B cell (primary cell): ENCODE measurements at regions not wholly inside any gene's neighbourhood (a gene's known extent, or its start where the extent isn't known, plus 50 kb on each side); places are given as distances from the start of the nearest gene placed in this dataset.

ENCODE experiments used
- ATAC-seq: fragments of 200-7000 bp; cut with Tn5 transposase; one replicate; pipeline ENCODE4 v1.10.0; 2021; ENCODE audit warnings: low read depth, mild to moderate bottlenecking, moderate number of reproducible peaks, moderate library complexity
- CTCF ChIA-PET: fragments of 350-600 bp; sonication (Branson Sonifier 250); formaldehyde crosslinking; loops from one replicate; lab custom pipeline; 2021; ENCODE audit warnings: antibody characterized with exemption, inconsistent platforms; lab: Charles Lee
- POLR2A ChIA-PET: fragments of 350-600 bp; sonication (Branson Sonifier 250); formaldehyde crosslinking; loops from one replicate; lab custom pipeline; 2021; ENCODE audit warnings: antibody characterized with exemption; lab: Charles Lee
- DNase-seq: peaks from one replicate; pipeline ENCODE4 v3.0.0; 2013
- H2AFZ ChIP-seq: 2 replicates; pipeline ENCODE4 v1.6.1; 2012; ENCODE audit warnings: mild to moderate bottlenecking, low read depth, low read length; ENCODE audit not compliant: insufficient read depth, poor library complexity, severe bottlenecking
- H3K27ac ChIP-seq, 2 donors: 1 replicate in 1 of 2; 2 replicates in 1 of 2; pipeline ENCODE4 v1.5.1; 2012 to 2013; ENCODE audit warnings: low read length in 2 of 2, mild to moderate bottlenecking in 2 of 2, moderate library complexity in 1 of 2
- H3K27me3 ChIP-seq, 4 experiments: fragments of 200-600 bp in 1 of 4; sonication (generic) in 1 of 4; replicated peaks in 1 of 4; 1 replicate in 2 of 4; 2 replicates in 2 of 4; pipeline versions ENCODE4 v1.6.1 to v1.7.0; 2013 to 2016; ENCODE audit warnings: low read length in 3 of 4, mild to moderate bottlenecking in 2 of 4, mixed read lengths in 1 of 4, moderate library complexity in 1 of 4; ENCODE audit not compliant: insufficient read depth in 4 of 4, control insufficient read depth in 3 of 4; ENCODE audit errors: control extremely low read depth in 1 of 4
- H3K36me3 ChIP-seq, 2 experiments: replicated peaks in 1 of 2; 1 replicate in 1 of 2; 2 replicates in 1 of 2; pipeline versions ENCODE4 v1.6.1 to v1.7.1; 2013; ENCODE audit warnings: low read length in 1 of 2; ENCODE audit not compliant: insufficient read depth in 2 of 2, control insufficient read depth in 1 of 2; ENCODE audit errors: control extremely low read depth in 1 of 2, extremely low read depth in 1 of 2
- H3K4me1 ChIP-seq, 2 donors: fragments of 200-600 bp in 1 of 2; sonication (generic) in 1 of 2; 1 replicate in 1 of 2; 2 replicates in 1 of 2; pipeline versions ENCODE4 v1.5.1 to v1.6.1; 2013 to 2017; ENCODE audit warnings: low read length in 2 of 2; ENCODE audit not compliant: control insufficient read depth in 2 of 2, insufficient read depth in 2 of 2
- H3K4me2 ChIP-seq: replicated peaks from 2 replicates; pipeline ENCODE3; 2012; ENCODE audit warnings: mild to moderate bottlenecking, low read depth, low read length; ENCODE audit not compliant: poor library complexity, severe bottlenecking
- H3K4me3 ChIP-seq, 5 experiments: fragments of 200-600 bp in 1 of 5; sonication (generic) in 1 of 5; 1 replicate in 3 of 5; 2 replicates in 2 of 5; pipeline versions ENCODE4 v1.5.1 to v1.7.0; 2011 to 2016; ENCODE audit warnings: low read length in 4 of 5, mild to moderate bottlenecking in 4 of 5, low read depth in 2 of 5, control low read depth in 1 of 5, moderate library complexity in 1 of 5; ENCODE audit not compliant: insufficient read depth in 1 of 5; ENCODE audit errors: control extremely low read depth in 1 of 5, extremely low read depth in 1 of 5
- H3K79me2 ChIP-seq: fragments of 200-600 bp; sonication (generic); one replicate; pipeline ENCODE4 v1.6.0; 2016; ENCODE audit warnings: low read length; ENCODE audit not compliant: control insufficient read depth, insufficient read depth
- H3K9ac ChIP-seq: fragments of 200-600 bp; sonication (generic); 2 replicates; pipeline ENCODE4 v1.6.1; 2017; ENCODE audit warnings: mild to moderate bottlenecking, low read length, moderate library complexity
- H3K9me3 ChIP-seq, 3 donors: one replicate each; pipeline versions ENCODE4 v1.6.1 to v1.7.1; 2013; ENCODE audit warnings: low read length in 2 of 3; ENCODE audit not compliant: control insufficient read depth in 2 of 3, insufficient read depth in 1 of 3; ENCODE audit errors: control extremely low read depth in 1 of 3
- H4K20me1 ChIP-seq: 2 replicates; pipeline ENCODE4 v1.6.0; 2012; ENCODE audit warnings: mild to moderate bottlenecking, low read length; ENCODE audit not compliant: insufficient read depth, control insufficient read depth, poor library complexity, severe bottlenecking
- H3K27ac Mint-ChIP-seq: one replicate; pipeline ENCODE4 v1.8.0; 2021; ENCODE audit warnings: mixed read lengths
- H3K27me3 Mint-ChIP-seq: one replicate; pipeline ENCODE4 v1.8.0; 2021; ENCODE audit warnings: mixed read lengths
- H3K4me1 Mint-ChIP-seq: one replicate; pipeline ENCODE4 v1.8.0; 2021; ENCODE audit warnings: mixed read lengths
- H3K4me3 Mint-ChIP-seq: one replicate; pipeline ENCODE4 v1.8.0; 2021; ENCODE audit warnings: mixed read lengths
- H3K9me3 Mint-ChIP-seq: one replicate; pipeline ENCODE4 v1.8.0; 2022; ENCODE audit warnings: mixed read lengths; ENCODE audit not compliant: insufficient read depth
- EZH2 ChIP-seq: IDR thresholded peaks from 2 replicates; pipeline ENCODE4 v1.6.1; 2012; ENCODE audit warnings: borderline replicate concordance, low read depth, mild to moderate bottlenecking, moderate library complexity, low read length; ENCODE audit not compliant: insufficient read depth, poor library complexity, severe bottlenecking
- WGBS: methylation state at CpG from one replicate; pipeline ENCODE4 v1.1.5; 2013; ENCODE audit warnings: missing lambda C conversion rate; ENCODE audit not compliant: insufficient coverage; 5-methylcytosine and 5-hydroxymethylcytosine counted together
- intact Hi-C: fragments of 100-400 bp; cut with micrococcal nuclease; formaldehyde crosslinking; loops from one replicate; pipeline ENCODE4 v1.10.0; 2022
- TF ChIP-seq, protein P1 (sequence below): fragments of 200-600 bp; IDR thresholded peaks from one replicate; pipeline ENCODE4 v1.8.0; 2022; ENCODE audit warnings: antibody characterized with exemption, mild to moderate bottlenecking

DNA sequence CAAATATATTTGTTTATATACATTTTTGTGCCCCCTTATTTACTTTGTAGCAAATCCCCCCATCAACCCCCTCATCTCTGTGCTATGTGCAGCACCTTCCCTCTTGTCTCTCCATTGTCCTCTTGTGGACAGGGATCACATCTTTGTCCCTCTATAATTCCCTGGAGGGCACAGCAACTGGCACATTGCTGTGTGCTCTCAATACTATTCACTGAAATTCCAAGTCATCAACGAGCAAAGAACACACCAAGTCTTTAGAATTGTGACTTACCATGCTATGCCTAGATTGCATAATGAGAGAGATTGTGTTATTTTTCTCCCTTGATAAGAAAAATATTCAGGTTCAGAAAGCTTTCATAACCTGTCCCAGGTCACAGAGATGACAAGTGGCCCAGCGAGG is 54.6 kb upstream of the ACAN start:
- DNase-seq (no peak), ATAC-seq (no peak)
- H3K4me3 Mint-ChIP-seq = no peak overlapping the region
- H4K20me1 ChIP-seq = no peaks in the 10 kb centered on the region
- no peaks in the 10 kb centered on the region for H3K9me3 ChIP-seq
- H3K27me3 Mint-ChIP-seq = peaks cover 28% of the 10 kb centered on the region
- no peak overlapping the region for H2AFZ ChIP-seq
- H3K4me1 ChIP-seq = no peaks in the 10 kb centered on the region
- no peaks in the 10 kb centered on the region for H3K79me2 ChIP-seq
- no peaks in the 10 kb centered on the region for H3K36me3 ChIP-seq
- no peaks in the 10 kb centered on the region for H3K27me3 ChIP-seq
- POLR2A ChIA-PET = no interaction called here
- H3K9me3 Mint-ChIP-seq = no peaks in the 10 kb centered on the region
- no peak for TF ChIP-seq EZH2
- TF ChIP-seq, protein P1, sequence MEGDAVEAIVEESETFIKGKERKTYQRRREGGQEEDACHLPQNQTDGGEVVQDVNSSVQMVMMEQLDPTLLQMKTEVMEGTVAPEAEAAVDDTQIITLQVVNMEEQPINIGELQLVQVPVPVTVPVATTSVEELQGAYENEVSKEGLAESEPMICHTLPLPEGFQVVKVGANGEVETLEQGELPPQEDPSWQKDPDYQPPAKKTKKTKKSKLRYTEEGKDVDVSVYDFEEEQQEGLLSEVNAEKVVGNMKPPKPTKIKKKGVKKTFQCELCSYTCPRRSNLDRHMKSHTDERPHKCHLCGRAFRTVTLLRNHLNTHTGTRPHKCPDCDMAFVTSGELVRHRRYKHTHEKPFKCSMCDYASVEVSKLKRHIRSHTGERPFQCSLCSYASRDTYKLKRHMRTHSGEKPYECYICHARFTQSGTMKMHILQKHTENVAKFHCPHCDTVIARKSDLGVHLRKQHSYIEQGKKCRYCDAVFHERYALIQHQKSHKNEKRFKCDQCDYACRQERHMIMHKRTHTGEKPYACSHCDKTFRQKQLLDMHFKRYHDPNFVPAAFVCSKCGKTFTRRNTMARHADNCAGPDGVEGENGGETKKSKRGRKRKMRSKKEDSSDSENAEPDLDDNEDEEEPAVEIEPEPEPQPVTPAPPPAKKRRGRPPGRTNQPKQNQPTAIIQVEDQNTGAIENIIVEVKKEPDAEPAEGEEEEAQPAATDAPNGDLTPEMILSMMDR = no peak
- H3K27ac ChIP-seq = no peak overlapping the region
- WGBS = 100% methylated on average over 1 of the region's 2 CpGs
- no peak overlapping the region for H3K4me3 ChIP-seq
- CTCF ChIA-PET = no interaction called here
- H3K4me1 Mint-ChIP-seq = peaks cover 2% of the 10 kb centered on the region
- H3K27ac Mint-ChIP-seq = no peak overlapping the region
- H3K9ac ChIP-seq = no peak overlapping the region
- H3K4me2 ChIP-seq = no peak overlapping the region
- intact Hi-C loops = no loop called here

GRCh38 chr15:88749699-88750098 is 53.5 kb upstream of the ACAN start:
- 94% methylated on average over 2 of the region's 2 CpGs for WGBS
- Histone ChIP-seq H4K20me1 (no peaks in the 10 kb centered on the region), H3K4me1 (no peaks in the 10 kb centered on the region), H3K4me3 (no peak overlapping the region), H2AFZ (no peak overlapping the region), H3K9me3 (no peaks in the 10 kb centered on the region), H3K27me3 (no peaks in the 10 kb centered on the region), H3K79me2 (no peaks in the 10 kb centered on the region), H3K4me2 (no peak overlapping the region), H3K27ac (no peak overlapping the region), H3K36me3 (no peaks in the 10 kb centered on the region), H3K9ac (no peak overlapping the region)
- Mint-ChIP-seq H3K9me3 (no peaks in the 10 kb centered on the region), H3K4me3 (no peak overlapping the region), H3K27me3 (peaks cover 28% of the 10 kb centered on the region), H3K4me1 (peaks cover 2% of the 10 kb centered on the region), H3K27ac (no peak overlapping the region)
- DNase-seq = no peak
- intact Hi-C loops = no loop called here
- CTCF ChIA-PET = no interaction called here
- no peak for ATAC-seq
- TF ChIP-seq EZH2 = no peak
- TF ChIP-seq, protein P1 = no peak
- POLR2A ChIA-PET = no interaction called here
